ENCODE measurements at regions not wholly inside any gene's neighbourhood (a gene's known extent, or its start where the extent isn't known, plus 50 kb on each side); places are given as distances from the start of the nearest gene placed in this dataset.
"Not testable (repeated sequence)": the region's sequence is repeated elsewhere in the genome, so short reads cannot be mapped to it uniquely, and the experiment has no call there.

- H3K27ac ChIP-seq (ENCODE audit: low read depth, low read length); H2AFZ ChIP-seq (ENCODE audit: low read length); H3K4me2 ChIP-seq (ENCODE audit: insufficient read depth, low read length); DNase-seq (ENCODE audit: insufficient read length, low spot score, missing footprints); H3K4me3 ChIP-seq (ENCODE audit: insufficient read depth, low read length); H3K27me3 ChIP-seq (ENCODE audit: insufficient read depth, low read length); H3K4me1 ChIP-seq (ENCODE audit: insufficient read depth, low read length); H3K9me3 ChIP-seq (ENCODE audit: low read depth, low read length); H4K20me1 ChIP-seq (ENCODE audit: insufficient read depth, low read length); H3K36me3 ChIP-seq (ENCODE audit: insufficient read depth, low read length); H3K79me2 ChIP-seq (ENCODE audit: insufficient read depth, low read length): not testable (repeated sequence)
Observed at GRCh38 chr1:86633306-86633838, 71.0 kb upstream of the SH3GLB1 start.

GRCh38 chr1:86633921-86634320 is 70.5 kb upstream of the SH3GLB1 start:
- Histone ChIP-seq H3K27ac (ENCODE audit: low read depth, low read length) (no peak overlapping the region), H4K20me1 (ENCODE audit: insufficient read depth, low read length) (no peaks in the 10 kb centered on the region), H3K4me3 (ENCODE audit: insufficient read depth, low read length) (no peak overlapping the region), H3K36me3 (ENCODE audit: insufficient read depth, low read length) (no peaks in the 10 kb centered on the region), H3K9me3 (ENCODE audit: low read depth, low read length) (no peaks in the 10 kb centered on the region), H3K4me2 (ENCODE audit: insufficient read depth, low read length) (no peak overlapping the region), H2AFZ (ENCODE audit: low read length) (no peak overlapping the region), H3K27me3 (ENCODE audit: insufficient read depth, low read length) (peaks cover 3% of the 10 kb centered on the region), H3K4me1 (ENCODE audit: insufficient read depth, low read length) (no peaks in the 10 kb centered on the region), H3K79me2 (ENCODE audit: insufficient read depth, low read length) (no peaks in the 10 kb centered on the region)
- TF ChIP-seq CTCF (IDR thresholded peaks at IDR 0.05; ENCODE audit: extremely low read depth, low read depth, low read length), result no peak
- DNase-seq (ENCODE audit: insufficient read length, low spot score, missing footprints), result no peak

GRCh38 chr1:86636898-86637297 is 67.5 kb upstream of the SH3GLB1 start:
- H2AFZ ChIP-seq (ENCODE audit: low read length), result no peak overlapping the region
- H3K4me3 ChIP-seq (ENCODE audit: insufficient read depth, low read length), result no peak overlapping the region
- no peak overlapping the region for H3K4me2 ChIP-seq (ENCODE audit: insufficient read depth, low read length)
- TF ChIP-seq CTCF (IDR thresholded peaks at IDR 0.05; ENCODE audit: extremely low read depth, low read depth, low read length), result no peak
- no peaks in the 10 kb centered on the region for H3K79me2 ChIP-seq (ENCODE audit: insufficient read depth, low read length)
- peaks cover 3% of the 10 kb centered on the region for H3K27me3 ChIP-seq (ENCODE audit: insufficient read depth, low read length)
- H3K27ac ChIP-seq (ENCODE audit: low read depth, low read length), result no peak overlapping the region
- no peak for DNase-seq (ENCODE audit: insufficient read length, low spot score, missing footprints)
- H4K20me1 ChIP-seq (ENCODE audit: insufficient read depth, low read length), result no peaks in the 10 kb centered on the region
- H3K9me3 ChIP-seq (ENCODE audit: low read depth, low read length), result no peaks in the 10 kb centered on the region
- H3K4me1 ChIP-seq (ENCODE audit: insufficient read depth, low read length), result no peaks in the 10 kb centered on the region
- no peaks in the 10 kb centered on the region for H3K36me3 ChIP-seq (ENCODE audit: insufficient read depth, low read length)

- Histone ChIP-seq H3K36me3 (ENCODE audit: insufficient read depth, low read length) (no peaks in the 10 kb centered on the region), H2AFZ (ENCODE audit: low read length) (no peak overlapping the region), H3K4me3 (ENCODE audit: insufficient read depth, low read length) (no peak overlapping the region), H4K20me1 (ENCODE audit: insufficient read depth, low read length) (no peaks in the 10 kb centered on the region), H3K4me1 (ENCODE audit: insufficient read depth, low read length) (no peaks in the 10 kb centered on the region), H3K9me3 (ENCODE audit: low read depth, low read length) (no peaks in the 10 kb centered on the region), H3K27ac (ENCODE audit: low read depth, low read length) (no peak overlapping the region), H3K4me2 (ENCODE audit: insufficient read depth, low read length) (no peak overlapping the region), H3K27me3 (ENCODE audit: insufficient read depth, low read length) (peaks cover 3% of the 10 kb centered on the region), H3K79me2 (ENCODE audit: insufficient read depth, low read length) (no peaks in the 10 kb centered on the region)
- DNase-seq (ENCODE audit: insufficient read length, low spot score, missing footprints), result no peak
- TF ChIP-seq CTCF (IDR thresholded peaks at IDR 0.05; ENCODE audit: extremely low read depth, low read depth, low read length), result no peak
Observed at GRCh38 chr1:86640161-86640670, 64.2 kb upstream of the SH3GLB1 start.

Data from osteoblast (primary cell).